ENCODE measurements at regions not wholly inside any gene's neighbourhood (a gene's known extent, or its start where the extent isn't known, plus 50 kb on each side); places are given as distances from the start of the nearest gene placed in this dataset.
A peak's percentile ranks its signal among the peaks of the same experiment; 100 is the strongest.

GRCh38 chr7:132666071-132666773 is 90.0 kb upstream of the PLXNA4 start:
- Histone ChIP-seq H3K27ac (ENCODE audit: low read length) (no peak overlapping the region), H3K27me3 (ENCODE audit: control insufficient read depth, insufficient read depth, low read length) (no peaks in the 10 kb centered on the region), H3K9me3 (ENCODE audit: control insufficient read depth, insufficient read depth, low read depth, low read length) (no peaks in the 10 kb centered on the region), H3K4me1 (ENCODE audit: control insufficient read depth, insufficient read depth, low read length) (no peaks in the 10 kb centered on the region), H3K4me3 (ENCODE audit: low read depth in 2 of 2, low read length in 2 of 2) (peak overlapping the region in 1 of 2 experiments; percentile 2; a peak in 1 of 4 replicates), H3K36me3 (ENCODE audit: control insufficient read depth, insufficient read depth, low read length) (no peaks in the 10 kb centered on the region)
- no peak for DNase-seq (ENCODE audit: low read depth, low spot score)
- no TSS peak for BruUV-seq (replicated peaks)
- no peak for ATAC-seq
- TF ChIP-seq REST (IDR thresholded peaks at IDR 0.05; ENCODE audit: insufficient read depth in 1 of 2, low read depth in 2 of 2, low read length in 1 of 2) (no peak), TCF7L2 (IDR thresholded peaks at IDR 0.05; ENCODE audit: low read depth, low read length) (no peak), SIN3A (IDR thresholded peaks at IDR 0.05; ENCODE audit: borderline replicate concordance, insufficient read depth, low read depth, low read length) (no peak), CTCF (IDR thresholded peaks at IDR 0.05) (no peak), POLR2AphosphoS5 (IDR thresholded peaks at IDR 0.05; ENCODE audit: low read depth, low read length) (no peak)
- CTCF ChIA-PET = no interaction called here
- intact Hi-C loops (cut with micrococcal nuclease; ENCODE audit: unreplicated experiment) (no loop called here), in situ Hi-C loops (cut with HindIII; ENCODE audit: low pct_unique_long_range_greater_than_20kb, low sequenced_read_pairs) (no loop called here)
- POLR2A ChIA-PET = no interaction called here

GRCh38 chr7:132656846-132657776 is 80.8 kb upstream of the PLXNA4 start:
- H3K36me3 ChIP-seq (ENCODE audit: control insufficient read depth, insufficient read depth, low read length) = no peaks in the 10 kb centered on the region
- H3K4me1 ChIP-seq (ENCODE audit: control insufficient read depth, insufficient read depth, low read length) = no peaks in the 10 kb centered on the region
- ATAC-seq = no peak
- BruUV-seq (replicated peaks) = no TSS peak
- H3K4me3 ChIP-seq (ENCODE audit: low read depth in 2 of 2, low read length in 2 of 2) = no peak overlapping the region
- no peaks in the 10 kb centered on the region for H3K9me3 ChIP-seq (ENCODE audit: control insufficient read depth, insufficient read depth, low read depth, low read length)
- CTCF ChIA-PET = interaction anchor here (0.6 kb wide), 1 partner anchor 25 kb away, joined by 5 read pairs; no protein-coding TSS in a partner anchor
- H3K27me3 ChIP-seq (ENCODE audit: control insufficient read depth, insufficient read depth, low read length) = peaks cover 2% of the 10 kb centered on the region; the same call in 1 of the 2 replicates
- POLR2A ChIA-PET = no interaction called here
- peak; percentile 49 for TF ChIP-seq CTCF (IDR thresholded peaks at IDR 0.05)
- no peak for TF ChIP-seq REST (IDR thresholded peaks at IDR 0.05; ENCODE audit: insufficient read depth in 1 of 2, low read depth in 2 of 2, low read length in 1 of 2)
- TF ChIP-seq TCF7L2 (IDR thresholded peaks at IDR 0.05; ENCODE audit: low read depth, low read length) = no peak
- in situ Hi-C loops (cut with HindIII; ENCODE audit: low pct_unique_long_range_greater_than_20kb, low sequenced_read_pairs) = no loop called here
- H3K27ac ChIP-seq (ENCODE audit: low read length) = no peak overlapping the region
- intact Hi-C loops (cut with micrococcal nuclease; ENCODE audit: unreplicated experiment) = no loop called here
- no peak for DNase-seq (ENCODE audit: low read depth, low spot score)

Data from Panc1 (cell line).